ENCODE measurements at regions not wholly inside any gene's neighbourhood (a gene's known extent, or its start where the extent isn't known, plus 50 kb on each side); places are given as distances from the start of the nearest gene placed in this dataset.

GRCh38 chr17:33633446-33633845 lies 340.4 kb upstream of the ASIC2 start:
- Histone ChIP-seq H3K27me3 (no peaks in the 10 kb centered on the region), H3K4me1 (peaks cover 0 to 5% of the 10 kb centered on the region in 2 donors), H3K36me3 (no peaks in the 10 kb centered on the region), H3K4me3 (no peak overlapping the region), H3K27ac (no peak overlapping the region), H3K9me3 (peaks cover 0 to 15% of the 10 kb centered on the region in 2 donors)
- no peak for TF ChIP-seq CTCF (IDR thresholded peaks at IDR 0.05)
- DNase-seq (ENCODE audit: low spot score), result no peak

GRCh38 chr17:33637534-33637933 lies 344.4 kb upstream of the ASIC2 start:
- no peak for DNase-seq (ENCODE audit: low spot score)
- H3K27ac ChIP-seq, result no peak overlapping the region
- peaks cover 0 to 5% of the 10 kb centered on the region in 2 donors for H3K9me3 ChIP-seq
- no peaks in the 10 kb centered on the region for H3K4me1 ChIP-seq
- no peaks in the 10 kb centered on the region for H3K36me3 ChIP-seq
- no peak overlapping the region for H3K4me3 ChIP-seq
- H3K27me3 ChIP-seq, result no peaks in the 10 kb centered on the region
- TF ChIP-seq CTCF (IDR thresholded peaks at IDR 0.05), result no peak

GRCh38 chr17:33639103-33639880 lies 346.2 kb upstream of the ASIC2 start:
- H3K36me3 ChIP-seq, result no peaks in the 10 kb centered on the region
- no peak overlapping the region for H3K4me3 ChIP-seq
- no peaks in the 10 kb centered on the region for H3K4me1 ChIP-seq
- H3K27ac ChIP-seq, result no peak overlapping the region
- no peak for TF ChIP-seq CTCF (IDR thresholded peaks at IDR 0.05)
- no peaks in the 10 kb centered on the region for H3K27me3 ChIP-seq
- DNase-seq (ENCODE audit: low spot score), result no peak
- H3K9me3 ChIP-seq, result peaks cover 0 to 5% of the 10 kb centered on the region in 2 donors

GRCh38 chr17:33640629-33641028 lies 347.5 kb upstream of the ASIC2 start:
- peaks cover 0 to 5% of the 10 kb centered on the region in 2 donors for H3K9me3 ChIP-seq
- no peaks in the 10 kb centered on the region for H3K4me1 ChIP-seq
- no peak overlapping the region for H3K4me3 ChIP-seq
- DNase-seq (ENCODE audit: low spot score), result no peak
- H3K27me3 ChIP-seq, result no peaks in the 10 kb centered on the region
- no peaks in the 10 kb centered on the region for H3K36me3 ChIP-seq
- no peak overlapping the region for H3K27ac ChIP-seq
- no peak for TF ChIP-seq CTCF (IDR thresholded peaks at IDR 0.05)

GRCh38 chr17:33642002-33642401 lies 348.9 kb upstream of the ASIC2 start:
- no peak overlapping the region for H3K4me3 ChIP-seq
- H3K27ac ChIP-seq, result no peak overlapping the region
- TF ChIP-seq CTCF (IDR thresholded peaks at IDR 0.05), result no peak
- no peaks in the 10 kb centered on the region for H3K27me3 ChIP-seq
- no peaks in the 10 kb centered on the region for H3K4me1 ChIP-seq
- DNase-seq (ENCODE audit: low spot score), result no peak
- peaks cover 0 to 5% of the 10 kb centered on the region in 2 donors for H3K9me3 ChIP-seq
- H3K36me3 ChIP-seq, result no peaks in the 10 kb centered on the region

GRCh38 chr17:33647956-33648355 lies 354.9 kb upstream of the ASIC2 start:
- peaks cover 0 to 6% of the 10 kb centered on the region in 2 donors for H3K4me1 ChIP-seq
- no peaks in the 10 kb centered on the region for H3K27me3 ChIP-seq
- H3K9me3 ChIP-seq, result no peaks in the 10 kb centered on the region
- no peak overlapping the region for H3K4me3 ChIP-seq
- no peak overlapping the region for H3K27ac ChIP-seq
- TF ChIP-seq CTCF (IDR thresholded peaks at IDR 0.05), result peak in 1 of 2 donors; percentile 59
- H3K36me3 ChIP-seq, result no peaks in the 10 kb centered on the region
- no peak for DNase-seq (ENCODE audit: low spot score)
